ENCODE measurements at regions not wholly inside any gene's neighbourhood (a gene's known extent, or its start where the extent isn't known, plus 50 kb on each side); places are given as distances from the start of the nearest gene placed in this dataset.
A peak's percentile ranks its signal among the peaks of the same experiment; 100 is the strongest.

- Histone ChIP-seq H3K4me1 (peaks cover 0 to 35% (median 12%) of the 10 kb centered on the region in 4 donors), H3K27me3 (no peaks in the 10 kb centered on the region), H3K27ac (peak overlapping the region; percentile 52 to 54), H3K9me3 (no peaks in the 10 kb centered on the region), H3K36me3 (no peaks in the 10 kb centered on the region), H3K4me3 (no peak overlapping the region)
- DNase-seq: peak in 1 of 2 donors; percentile 43
- intact Hi-C loops (cut with DNase I; ENCODE audit: low total_unique reads): no loop called here
- no peak for TF ChIP-seq CTCF (IDR thresholded peaks at IDR 0.05)
Observed at GRCh38 chr6:132011582-132011981, 60.4 kb upstream of the CCN2 start.

GRCh38 chr6:132009175-132009574 lies 58.0 kb upstream of the CCN2 start:
- DNase-seq: no peak
- Histone ChIP-seq H3K27ac (no peak overlapping the region), H3K4me3 (no peak overlapping the region), H3K9me3 (no peaks in the 10 kb centered on the region), H3K27me3 (no peaks in the 10 kb centered on the region), H3K4me1 (peaks cover 0 to 35% (median 12%) of the 10 kb centered on the region in 4 donors), H3K36me3 (no peaks in the 10 kb centered on the region)
- intact Hi-C loops (cut with DNase I; ENCODE audit: low total_unique reads): no loop called here
- TF ChIP-seq CTCF (IDR thresholded peaks at IDR 0.05): no peak

- intact Hi-C loops (cut with DNase I; ENCODE audit: low total_unique reads): no loop called here
- Histone ChIP-seq H3K9me3 (peaks cover 0 to 7% (median 0%) of the 10 kb centered on the region in 3 donors), H3K4me3 (no peak overlapping the region), H3K4me1 (peaks cover 0 to 35% (median 12%) of the 10 kb centered on the region in 4 donors), H3K27me3 (no peaks in the 10 kb centered on the region), H3K27ac (no peak overlapping the region), H3K36me3 (no peaks in the 10 kb centered on the region)
- no peak for TF ChIP-seq CTCF (IDR thresholded peaks at IDR 0.05)
- DNase-seq: no peak
Observed at GRCh38 chr6:132007474-132008190, 56.5 kb upstream of the CCN2 start.

GRCh38 chr6:132005178-132005577 lies 54.0 kb upstream of the CCN2 start:
- no peaks in the 10 kb centered on the region for H3K27me3 ChIP-seq
- peaks cover 0 to 7% (median 0%) of the 10 kb centered on the region in 3 donors for H3K9me3 ChIP-seq
- no peaks in the 10 kb centered on the region for H3K36me3 ChIP-seq
- intact Hi-C loops (cut with DNase I; ENCODE audit: low total_unique reads): no loop called here
- H3K4me3 ChIP-seq: no peak overlapping the region
- peaks cover 0 to 14% (median 2%) of the 10 kb centered on the region in 4 donors for H3K4me1 ChIP-seq
- H3K27ac ChIP-seq: no peak overlapping the region
- no peak for TF ChIP-seq CTCF (IDR thresholded peaks at IDR 0.05)
- no peak for DNase-seq

- peaks cover 0 to 14% (median 3%) of the 10 kb centered on the region in 4 donors for H3K4me1 ChIP-seq
- H3K27ac ChIP-seq: no peak overlapping the region
- TF ChIP-seq CTCF (IDR thresholded peaks at IDR 0.05): no peak
- intact Hi-C loops (cut with DNase I; ENCODE audit: low total_unique reads): no loop called here
- no peak for DNase-seq
- H3K27me3 ChIP-seq: no peaks in the 10 kb centered on the region
- H3K4me3 ChIP-seq: no peak overlapping the region
- no peaks in the 10 kb centered on the region for H3K36me3 ChIP-seq
- H3K9me3 ChIP-seq: peaks cover 0 to 7% (median 0%) of the 10 kb centered on the region in 3 donors
Observed at GRCh38 chr6:132004668-132005067, 53.5 kb upstream of the CCN2 start.

All from tibial artery (tissue), 4 donors.